Lung (tissue), 11 donors: ENCODE measurements at regions not wholly inside any gene's neighbourhood (a gene's known extent, or its start where the extent isn't known, plus 50 kb on each side); places are given as distances from the start of the nearest gene placed in this dataset.

Experiments used
- ATAC-seq: fragments of 200-7000 bp; cut with Tn5 transposase; one replicate; pipeline ENCODE4 v1.9.1; 2020; ENCODE audit warnings: moderate number of reproducible peaks; ENCODE audit not compliant: insufficient read depth, low FRiP score
- DNase-seq, 3 donors: peaks; one replicate each; pipeline ENCODE4 v3.0.0-alpha.2; 2013 to 2017
- H3K27ac ChIP-seq, 2 donors: one replicate each; pipeline ENCODE4 v1.5.1; 2013; ENCODE audit warnings: mild to moderate bottlenecking in 2 of 2, moderate library complexity in 2 of 2, control low read depth in 1 of 2, inconsistent platforms in 1 of 2, low read depth in 1 of 2, low read length in 1 of 2
- H3K27me3 ChIP-seq, 3 donors: one replicate each; pipeline ENCODE4 v1.5.1; 2013; ENCODE audit warnings: low read length in 2 of 3; ENCODE audit not compliant: control insufficient read depth in 3 of 3, insufficient read depth in 3 of 3
- H3K36me3 ChIP-seq, 4 donors: one replicate each; pipeline ENCODE4 v1.5.1; 2013; ENCODE audit warnings: low read length in 4 of 4, mild to moderate bottlenecking in 1 of 4, moderate library complexity in 1 of 4; ENCODE audit not compliant: control insufficient read depth in 4 of 4, insufficient read depth in 4 of 4
- H3K4me1 ChIP-seq, 5 donors: one replicate each; pipeline ENCODE4 v1.5.1; 2013; ENCODE audit warnings: low read length in 5 of 5, mild to moderate bottlenecking in 2 of 5, moderate library complexity in 1 of 5; ENCODE audit not compliant: control insufficient read depth in 5 of 5, insufficient read depth in 5 of 5
- H3K4me3 ChIP-seq: one replicate; pipeline ENCODE4 v1.5.1; 2013; ENCODE audit warnings: mild to moderate bottlenecking, control low read depth, moderate library complexity
- H3K9ac ChIP-seq, 2 donors: one replicate each; pipeline ENCODE4 v1.5.1; 2013; ENCODE audit warnings: low read length in 2 of 2, control low read depth in 1 of 2; ENCODE audit not compliant: insufficient read depth in 1 of 2
- H3K9me3 ChIP-seq, 4 donors: one replicate each; pipeline ENCODE4 v1.5.1; 2013; ENCODE audit warnings: low read length in 3 of 4, mild to moderate bottlenecking in 1 of 4, moderate library complexity in 1 of 4; ENCODE audit not compliant: control insufficient read depth in 4 of 4, insufficient read depth in 3 of 4
- CTCF ChIP-seq: IDR thresholded peaks from 2 replicates; pipeline ENCODE4 v1.5.1; 2012; ENCODE audit warnings: mild to moderate bottlenecking; ENCODE audit errors: control extremely low read depth, extremely low read depth
- WGBS, 2 donors: extraction: QIAGEN DNeasy Blood & Tissue Kit; methylation state at CpG; one replicate each; pipeline ENCODE4 v1.1.7; 2013; 5-methylcytosine and 5-hydroxymethylcytosine counted together
- donor health status: control.
- donor health status: control.
- donor health status: Bipolar disorder and iron deficiency.
- donor health status: healthy.
- donor health status: DM: yes; HTN: yes; CAD: no.

GRCh38 chr10:33793793-33794192 is 459.3 kb upstream of the NRP1 start:
- Histone ChIP-seq H3K9me3 (no peaks in the 10 kb centered on the region), H3K27me3 (no peaks in the 10 kb centered on the region), H3K9ac (no peak overlapping the region), H3K27ac (no peak overlapping the region), H3K36me3 (no peaks in the 10 kb centered on the region), H3K4me1 (no peaks in the 10 kb centered on the region), H3K4me3 (no peak overlapping the region)
- WGBS, 2 donors = 76 to 79% methylated on average over 2 of the region's 2 CpGs
- no peak for TF ChIP-seq CTCF
- DNase-seq (no peak), ATAC-seq (no peak)

GRCh38 chr10:33791272-33791660 is 456.8 kb upstream of the NRP1 start:
- 89 to 90% methylated on average over 5 of the region's 5 CpGs for WGBS, 2 donors
- Histone ChIP-seq H3K36me3 (no peaks in the 10 kb centered on the region), H3K4me3 (no peak overlapping the region), H3K27me3 (no peaks in the 10 kb centered on the region), H3K27ac (no peak overlapping the region), H3K9me3 (no peaks in the 10 kb centered on the region), H3K4me1 (no peaks in the 10 kb centered on the region), H3K9ac (no peak overlapping the region)
- ATAC-seq (no peak), DNase-seq (no peak)
- no peak for TF ChIP-seq CTCF

- no peak overlapping the region for H3K9ac ChIP-seq
- no peaks in the 10 kb centered on the region for H3K4me1 ChIP-seq
- 66 to 72% methylated on average over 12 of the region's 12 CpGs for WGBS, 2 donors
- H3K9me3 ChIP-seq = no peaks in the 10 kb centered on the region
- H3K27me3 ChIP-seq = no peaks in the 10 kb centered on the region
- TF ChIP-seq CTCF = no peak
- no peaks in the 10 kb centered on the region for H3K36me3 ChIP-seq
- ATAC-seq (no peak), DNase-seq (no peak)
- H3K27ac ChIP-seq = no peak overlapping the region
- H3K4me3 ChIP-seq = no peak overlapping the region
Observed at GRCh38 chr10:33790521-33791271, 456.2 kb upstream of the NRP1 start.

- Histone ChIP-seq H3K4me1 (peaks cover 0 to 8% (median 0%) of the 10 kb centered on the region in 5 donors), H3K4me3 (no peak overlapping the region), H3K27me3 (no peaks in the 10 kb centered on the region), H3K9me3 (no peaks in the 10 kb centered on the region), H3K36me3 (no peaks in the 10 kb centered on the region), H3K9ac (no peak overlapping the region), H3K27ac (no peak overlapping the region)
- TF ChIP-seq CTCF = no peak
- ATAC-seq = no peak
- WGBS, 2 donors = 77 to 90% methylated on average over 1 of the region's 1 CpG
- no peak for DNase-seq
Observed at GRCh38 chr10:33783557-33783956, 449.1 kb upstream of the NRP1 start.
